ENCODE measurements at regions not wholly inside any gene's neighbourhood (a gene's known extent, or its start where the extent isn't known, plus 50 kb on each side); places are given as distances from the start of the nearest gene placed in this dataset.

DNA sequence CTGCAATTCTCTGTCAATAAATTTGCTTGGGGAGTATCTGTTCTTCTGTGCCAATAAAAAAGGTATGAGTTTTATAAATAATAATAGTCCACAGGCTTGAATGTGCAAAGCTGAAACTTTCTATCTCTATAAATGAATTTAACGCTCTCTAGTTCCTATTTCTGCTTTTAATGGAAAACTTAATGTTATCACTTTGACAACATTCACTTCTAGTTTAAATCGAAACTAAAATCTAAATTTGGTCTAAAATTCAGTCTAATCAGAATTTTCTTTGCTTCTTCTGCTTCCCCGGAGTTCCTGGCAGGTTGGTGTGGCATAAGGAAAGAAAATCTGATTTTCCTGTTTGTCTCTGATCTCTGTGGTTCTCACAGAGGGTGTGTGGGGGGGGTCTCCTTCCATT is 450.1 kb upstream of the TBL1XR1 start (continued):
- TF ChIP-seq, protein P1, sequence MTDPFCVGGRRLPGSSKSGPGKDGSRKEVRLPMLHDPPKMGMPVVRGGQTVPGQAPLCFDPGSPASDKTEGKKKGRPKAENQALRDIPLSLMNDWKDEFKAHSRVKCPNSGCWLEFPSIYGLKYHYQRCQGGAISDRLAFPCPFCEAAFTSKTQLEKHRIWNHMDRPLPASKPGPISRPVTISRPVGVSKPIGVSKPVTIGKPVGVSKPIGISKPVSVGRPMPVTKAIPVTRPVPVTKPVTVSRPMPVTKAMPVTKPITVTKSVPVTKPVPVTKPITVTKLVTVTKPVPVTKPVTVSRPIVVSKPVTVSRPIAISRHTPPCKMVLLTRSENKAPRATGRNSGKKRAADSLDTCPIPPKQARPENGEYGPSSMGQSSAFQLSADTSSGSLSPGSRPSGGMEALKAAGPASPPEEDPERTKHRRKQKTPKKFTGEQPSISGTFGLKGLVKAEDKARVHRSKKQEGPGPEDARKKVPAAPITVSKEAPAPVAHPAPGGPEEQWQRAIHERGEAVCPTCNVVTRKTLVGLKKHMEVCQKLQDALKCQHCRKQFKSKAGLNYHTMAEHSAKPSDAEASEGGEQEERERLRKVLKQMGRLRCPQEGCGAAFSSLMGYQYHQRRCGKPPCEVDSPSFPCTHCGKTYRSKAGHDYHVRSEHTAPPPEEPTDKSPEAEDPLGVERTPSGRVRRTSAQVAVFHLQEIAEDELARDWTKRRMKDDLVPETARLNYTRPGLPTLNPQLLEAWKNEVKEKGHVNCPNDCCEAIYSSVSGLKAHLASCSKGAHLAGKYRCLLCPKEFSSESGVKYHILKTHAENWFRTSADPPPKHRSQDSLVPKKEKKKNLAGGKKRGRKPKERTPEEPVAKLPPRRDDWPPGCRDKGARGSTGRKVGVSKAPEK (CRISPR knock-in tag; IDR thresholded peaks at IDR 0.05; ENCODE audit: borderline replicate concordance): no peak
- no peak for TF ChIP-seq ZNF703 (CRISPR knock-in tag; IDR thresholded peaks at IDR 0.05; ENCODE audit: borderline replicate concordance)
- TF ChIP-seq PAWR (CRISPR knock-in tag; IDR thresholded peaks at IDR 0.05; ENCODE audit: borderline replicate concordance): no peak
- TF ChIP-seq ZFYVE20 (CRISPR knock-in tag; IDR thresholded peaks at IDR 0.05; ENCODE audit: borderline replicate concordance, low read depth): no peak
- TF ChIP-seq KAT2B (IDR thresholded peaks at IDR 0.05; ENCODE audit: borderline replicate concordance, low read depth, low read length): no peak

DNA sequence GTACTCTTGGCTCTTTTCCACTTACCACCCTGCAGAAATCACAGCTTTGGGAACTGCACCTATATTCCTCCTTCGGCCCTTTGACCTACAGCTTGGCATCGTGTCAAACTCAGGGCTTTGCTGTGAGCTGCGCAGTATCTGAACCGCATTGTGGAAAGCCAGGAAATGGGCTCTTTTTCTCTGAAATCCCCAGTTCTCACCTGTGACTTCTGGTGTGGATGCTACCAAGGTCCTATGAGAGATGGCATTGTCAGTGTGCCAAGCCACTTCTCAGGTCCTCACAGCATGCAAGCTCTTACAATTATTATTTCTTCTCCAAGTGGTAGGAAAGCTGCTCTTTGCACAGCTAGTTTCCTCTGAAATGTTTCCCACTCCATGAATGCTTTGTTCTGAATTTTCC is 450.6 kb upstream of the TBL1XR1 start:
- ChIA-PET POLR2A (no interaction called here), CTCF (ENCODE audit: low intra/inter-chr PET ratio, low total read pairs) (no interaction called here)
- H3K4me1 ChIP-seq (ENCODE audit: insufficient read depth, low read length): no peaks in the 10 kb centered on the region
- no peak for ATAC-seq
- H2AFZ ChIP-seq (ENCODE audit: low read length): no peak overlapping the region
- H4K20me1 ChIP-seq (ENCODE audit: insufficient read depth, low read length): no peaks in the 10 kb centered on the region
- DNase-seq (ENCODE audit: low spot score): no peak
- intact Hi-C loops (cut with micrococcal nuclease; ENCODE audit: unreplicated experiment): no loop called here
- BruUV-seq (replicated peaks): no TSS peak
- H3K79me2 ChIP-seq (ENCODE audit: insufficient read depth, low read length): no peaks in the 10 kb centered on the region
- H3K4me2 ChIP-seq (ENCODE audit: low read depth, low read length): no peak overlapping the region
- in situ Hi-C loops (cut with HindIII; ENCODE audit: extremely low pct_ligation_motif_present, low pct_unique_long_range_greater_than_20kb): no loop called here
- no peak overlapping the region for H3K9ac ChIP-seq (ENCODE audit: insufficient read depth, low read depth, low read length)
- no peak overlapping the region for H3K27ac ChIP-seq (ENCODE audit: extremely low read length, insufficient read depth, low read length)
- no peak for FAIRE-seq
- H3K27me3 ChIP-seq (ENCODE audit: control insufficient read depth in 1 of 2, insufficient read depth in 2 of 2, low read length in 2 of 2): no peaks in the 10 kb centered on the region
- 44% methylated on average over 4 of the region's 4 CpGs for WGBS (ENCODE audit: low lambda C conversion rate)
- no peaks in the 10 kb centered on the region for H3K36me3 ChIP-seq (replicated peaks in 1 of 2; ENCODE audit: control insufficient read depth in 1 of 2, insufficient read depth in 2 of 2, low read length in 2 of 2)
- H3K9me3 ChIP-seq (ENCODE audit: low read length): no peaks in the 10 kb centered on the region
- H3K4me3 ChIP-seq (replicated peaks in 1 of 3; ENCODE audit: insufficient read depth in 1 of 3, low read depth in 2 of 3, low read length in 3 of 3): no peak overlapping the region
- TF ChIP-seq ZNF496 (CRISPR knock-in tag; IDR thresholded peaks at IDR 0.05; ENCODE audit: insufficient replicate concordance): no peak
- TF ChIP-seq ZNF549 (CRISPR knock-in tag; IDR thresholded peaks at IDR 0.05): no peak
- no peak for TF ChIP-seq SMAD9 (CRISPR knock-in tag; IDR thresholded peaks at IDR 0.05)
- TF ChIP-seq PHF20 (CRISPR knock-in tag; IDR thresholded peaks at IDR 0.05): no peak
- no peak for TF ChIP-seq RFX3 (CRISPR knock-in tag; IDR thresholded peaks at IDR 0.05)
- no peak for TF ChIP-seq KDM5A (IDR thresholded peaks at IDR 0.05; ENCODE audit: borderline replicate concordance, low read length)
- TF ChIP-seq CENPT (CRISPR knock-in tag; IDR thresholded peaks at IDR 0.05; ENCODE audit: low read depth): no peak
- TF ChIP-seq PCBP2 (optimal IDR thresholded peaks at IDR 0.05; ENCODE audit: low read depth, low read length, poor library complexity, severe bottlenecking): no peak
- TF ChIP-seq, protein P2, sequence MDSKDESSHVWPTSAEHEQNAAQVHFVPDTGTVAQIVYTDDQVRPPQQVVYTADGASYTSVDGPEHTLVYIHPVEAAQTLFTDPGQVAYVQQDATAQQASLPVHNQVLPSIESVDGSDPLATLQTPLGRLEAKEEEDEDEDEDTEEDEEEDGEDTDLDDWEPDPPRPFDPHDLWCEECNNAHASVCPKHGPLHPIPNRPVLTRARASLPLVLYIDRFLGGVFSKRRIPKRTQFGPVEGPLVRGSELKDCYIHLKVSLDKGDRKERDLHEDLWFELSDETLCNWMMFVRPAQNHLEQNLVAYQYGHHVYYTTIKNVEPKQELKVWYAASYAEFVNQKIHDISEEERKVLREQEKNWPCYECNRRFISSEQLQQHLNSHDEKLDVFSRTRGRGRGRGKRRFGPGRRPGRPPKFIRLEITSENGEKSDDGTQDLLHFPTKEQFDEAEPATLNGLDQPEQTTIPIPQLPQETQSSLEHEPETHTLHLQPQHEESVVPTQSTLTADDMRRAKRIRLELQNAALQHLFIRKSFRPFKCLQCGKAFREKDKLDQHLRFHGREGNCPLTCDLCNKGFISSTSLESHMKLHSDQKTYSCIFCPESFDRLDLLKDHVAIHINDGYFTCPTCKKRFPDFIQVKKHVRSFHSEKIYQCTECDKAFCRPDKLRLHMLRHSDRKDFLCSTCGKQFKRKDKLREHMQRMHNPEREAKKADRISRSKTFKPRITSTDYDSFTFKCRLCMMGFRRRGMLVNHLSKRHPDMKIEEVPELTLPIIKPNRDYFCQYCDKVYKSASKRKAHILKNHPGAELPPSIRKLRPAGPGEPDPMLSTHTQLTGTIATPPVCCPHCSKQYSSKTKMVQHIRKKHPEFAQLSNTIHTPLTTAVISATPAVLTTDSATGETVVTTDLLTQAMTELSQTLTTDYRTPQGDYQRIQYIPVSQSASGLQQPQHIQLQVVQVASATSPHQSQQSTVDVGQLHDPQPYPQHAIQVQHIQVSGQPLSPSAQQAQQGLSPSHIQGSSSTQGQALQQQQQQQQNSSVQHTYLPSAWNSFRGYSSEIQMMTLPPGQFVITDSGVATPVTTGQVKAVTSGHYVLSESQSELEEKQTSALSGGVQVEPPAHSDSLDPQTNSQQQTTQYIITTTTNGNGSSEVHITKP (CRISPR knock-in tag; IDR thresholded peaks at IDR 0.05; ENCODE audit: low read depth): no peak
- TF ChIP-seq, protein P3, sequence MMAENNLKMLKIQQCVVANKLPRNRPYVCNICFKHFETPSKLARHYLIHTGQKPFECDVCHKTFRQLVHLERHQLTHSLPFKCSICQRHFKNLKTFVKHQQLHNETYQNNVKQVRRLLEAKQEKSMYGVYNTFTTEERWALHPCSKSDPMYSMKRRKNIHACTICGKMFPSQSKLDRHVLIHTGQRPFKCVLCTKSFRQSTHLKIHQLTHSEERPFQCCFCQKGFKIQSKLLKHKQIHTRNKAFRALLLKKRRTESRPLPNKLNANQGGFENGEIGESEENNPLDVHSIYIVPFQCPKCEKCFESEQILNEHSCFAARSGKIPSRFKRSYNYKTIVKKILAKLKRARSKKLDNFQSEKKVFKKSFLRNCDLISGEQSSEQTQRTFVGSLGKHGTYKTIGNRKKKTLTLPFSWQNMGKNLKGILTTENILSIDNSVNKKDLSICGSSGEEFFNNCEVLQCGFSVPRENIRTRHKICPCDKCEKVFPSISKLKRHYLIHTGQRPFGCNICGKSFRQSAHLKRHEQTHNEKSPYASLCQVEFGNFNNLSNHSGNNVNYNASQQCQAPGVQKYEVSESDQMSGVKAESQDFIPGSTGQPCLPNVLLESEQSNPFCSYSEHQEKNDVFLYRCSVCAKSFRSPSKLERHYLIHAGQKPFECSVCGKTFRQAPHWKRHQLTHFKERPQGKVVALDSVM (CRISPR knock-in tag; IDR thresholded peaks at IDR 0.05): no peak
- TF ChIP-seq RBAK (CRISPR knock-in tag; IDR thresholded peaks at IDR 0.05): no peak
